GM23248 (cell line): ENCODE measurements at regions not wholly inside any gene's neighbourhood (a gene's known extent, or its start where the extent isn't known, plus 50 kb on each side); places are given as distances from the start of the nearest gene placed in this dataset.

Source experiments
- DNase-seq: peaks from one replicate; pipeline ENCODE4 v3.0.0-alpha.2; 2015
- H2AFZ ChIP-seq: fragments of 200-600 bp; sonication (generic); 2 replicates; pipeline ENCODE4 v1.6.1; 2016; ENCODE audit warnings: antibody characterized with exemption
- H3F3A ChIP-seq: fragments of 200-600 bp; sonication (generic); 2 replicates; pipeline ENCODE4 v1.6.1; 2016; ENCODE audit warnings: mild to moderate bottlenecking, antibody characterized with exemption, mixed run types; ENCODE audit not compliant: insufficient read depth
- H3K27ac ChIP-seq: fragments of 200-600 bp; sonication (generic); 2 replicates; pipeline ENCODE4 v1.5.1; 2016; ENCODE audit warnings: mild to moderate bottlenecking
- H3K27me3 ChIP-seq: fragments of 200-600 bp; sonication (generic); replicated peaks from 2 replicates; pipeline ENCODE4 v1.6.1; 2016; ENCODE audit warnings: mild to moderate bottlenecking; ENCODE audit not compliant: insufficient read depth
- H3K36me3 ChIP-seq: fragments of 200-600 bp; sonication (generic); 2 replicates; pipeline ENCODE4 v1.6.1; 2016; ENCODE audit warnings: low read depth, mild to moderate bottlenecking
- H3K4me1 ChIP-seq: fragments of 200-600 bp; sonication (generic); 2 replicates; pipeline ENCODE4 v1.6.1; 2016; ENCODE audit warnings: mild to moderate bottlenecking; ENCODE audit not compliant: insufficient read depth
- H3K4me2 ChIP-seq: fragments of 200-600 bp; sonication (generic); one replicate; pipeline ENCODE4 v1.6.1; 2016; ENCODE audit warnings: mild to moderate bottlenecking; ENCODE audit not compliant: unreplicated experiment
- H3K4me3 ChIP-seq: fragments of 200-600 bp; sonication (generic); 2 replicates; pipeline ENCODE4 v1.5.1; 2016; ENCODE audit warnings: mild to moderate bottlenecking
- H3K79me2 ChIP-seq: fragments of 200-600 bp; sonication (generic); 2 replicates; pipeline ENCODE4 v1.6.1; 2016; ENCODE audit warnings: mild to moderate bottlenecking; ENCODE audit not compliant: insufficient read depth
- H3K9ac ChIP-seq: fragments of 200-600 bp; sonication (generic); 2 replicates; pipeline ENCODE4 v1.6.1; 2016; ENCODE audit warnings: mild to moderate bottlenecking
- H3K9me2 ChIP-seq: fragments of 200-600 bp; sonication (generic); 2 replicates; pipeline ENCODE4 v1.6.1; 2016; ENCODE audit warnings: mixed run types, mild to moderate bottlenecking, moderate library complexity; ENCODE audit not compliant: insufficient read depth
- H3K9me3 ChIP-seq: fragments of 200-600 bp; sonication (generic); one replicate; pipeline ENCODE4 v1.6.1; 2017; ENCODE audit warnings: low read depth
- H4K20me1 ChIP-seq: fragments of 200-600 bp; sonication (generic); 2 replicates; pipeline ENCODE4 v1.6.0; 2016; ENCODE audit not compliant: insufficient read depth
- EZH2 ChIP-seq: fragments of 200-600 bp; sonication (generic); IDR thresholded peaks from 2 replicates; pipeline ENCODE4 v1.6.1; 2018; ENCODE audit warnings: antibody characterized with exemption, mild to moderate bottlenecking; ENCODE audit not compliant: insufficient read depth, poor library complexity, severe bottlenecking
- EZH2phosphoT487 ChIP-seq: fragments of 200-600 bp; sonication (generic); IDR thresholded peaks from 2 replicates; pipeline ENCODE4 v1.6.1; 2018; ENCODE audit warnings: antibody characterized with exemption, moderate library complexity, mild to moderate bottlenecking, low read depth; ENCODE audit not compliant: insufficient read depth
- WGBS, 2 experiments: methylation state at CpG; one replicate each; pipeline ENCODE4 v1.1.6; 2015 to 2017; ENCODE audit warnings: low lambda C conversion rate in 2 of 2, low coverage in 1 of 2; ENCODE audit errors: missing lambda C conversion rate in 2 of 2; 5-methylcytosine and 5-hydroxymethylcytosine counted together
- in situ Hi-C: fragments of 300-500 bp; cut with MboI; formaldehyde crosslinking; loops from 2 replicates; pipeline ENCODE4 v1.15.0; 2020

GRCh38 chr7:25946181-25946580 lies 205.8 kb upstream of the NFE2L3 start:
- H3K4me3 ChIP-seq: no peak overlapping the region
- no peaks in the 10 kb centered on the region for H3K79me2 ChIP-seq
- H3K27me3 ChIP-seq: no peaks in the 10 kb centered on the region
- WGBS, 2 experiments: 66 to 68% methylated on average over 4 of the region's 4 CpGs
- no peak for TF ChIP-seq EZH2phosphoT487
- H2AFZ ChIP-seq: no peak overlapping the region
- H3K4me1 ChIP-seq: peaks cover 4% of the 10 kb centered on the region; the same call in 1 of the 2 replicates
- H3K9me3 ChIP-seq: no peaks in the 10 kb centered on the region
- DNase-seq: no peak
- no peaks in the 10 kb centered on the region for H3K36me3 ChIP-seq
- no peaks in the 10 kb centered on the region for H4K20me1 ChIP-seq
- no peaks in the 10 kb centered on the region for H3F3A ChIP-seq
- no peak overlapping the region for H3K27ac ChIP-seq
- H3K4me2 ChIP-seq: no peak overlapping the region
- H3K9me2 ChIP-seq: no peaks in the 10 kb centered on the region
- in situ Hi-C loops: no loop called here
- no peak overlapping the region for H3K9ac ChIP-seq

- 75 to 77% methylated on average over 13 of the region's 13 CpGs for WGBS, 2 experiments
- H3K27ac ChIP-seq: no peak overlapping the region
- no peaks in the 10 kb centered on the region for H3K79me2 ChIP-seq
- no peak overlapping the region for H3K9ac ChIP-seq
- TF ChIP-seq EZH2 (no peak), EZH2phosphoT487 (no peak)
- no peaks in the 10 kb centered on the region for H3K27me3 ChIP-seq
- in situ Hi-C loops: no loop called here
- H3K9me3 ChIP-seq: no peaks in the 10 kb centered on the region
- DNase-seq: no peak
- H2AFZ ChIP-seq: no peak overlapping the region
- no peaks in the 10 kb centered on the region for H3F3A ChIP-seq
- no peak overlapping the region for H3K4me2 ChIP-seq
- no peaks in the 10 kb centered on the region for H3K36me3 ChIP-seq
- H3K4me3 ChIP-seq: no peak overlapping the region
- no peaks in the 10 kb centered on the region for H4K20me1 ChIP-seq
- H3K4me1 ChIP-seq: peaks cover 4% of the 10 kb centered on the region; the same call in 1 of the 2 replicates
- H3K9me2 ChIP-seq: no peaks in the 10 kb centered on the region
Observed at GRCh38 chr7:25947669-25948516, 204.1 kb upstream of the NFE2L3 start.

GRCh38 chr7:25949736-25950487 lies 202.1 kb upstream of the NFE2L3 start:
- peaks cover 4% of the 10 kb centered on the region; the same call in 1 of the 2 replicates for H3K4me1 ChIP-seq
- H3K4me3 ChIP-seq: peak overlapping the region; percentile 78
- peak overlapping the region; percentile 89 for H3K4me2 ChIP-seq
- H3K9me3 ChIP-seq: no peaks in the 10 kb centered on the region
- H2AFZ ChIP-seq: peak overlapping the region; percentile 84
- DNase-seq: peak; percentile 33
- H3K9me2 ChIP-seq: no peaks in the 10 kb centered on the region
- peak overlapping the region; percentile 82 for H3K9ac ChIP-seq
- no peak overlapping the region for H3K27ac ChIP-seq
- no peaks in the 10 kb centered on the region for H3K36me3 ChIP-seq
- TF ChIP-seq EZH2 (no peak), EZH2phosphoT487 (no peak)
- H3K79me2 ChIP-seq: no peaks in the 10 kb centered on the region
- no peaks in the 10 kb centered on the region for H3F3A ChIP-seq
- WGBS, 2 experiments: 10% methylated on average over 32 of the region's 32 CpGs
- in situ Hi-C loops: no loop called here
- no peaks in the 10 kb centered on the region for H3K27me3 ChIP-seq
- H4K20me1 ChIP-seq: no peaks in the 10 kb centered on the region

- in situ Hi-C loops: no loop called here
Observed at GRCh38 chr7:25950488-25951413, 201.2 kb upstream of the NFE2L3 start.

More at GRCh38 chr7:25950488-25951413, 201.2 kb upstream of the NFE2L3 start:
- H2AFZ ChIP-seq: peak overlapping the region; percentile 84
- no peaks in the 10 kb centered on the region for H3F3A ChIP-seq
- peak; percentile 89 for DNase-seq
- H4K20me1 ChIP-seq: no peaks in the 10 kb centered on the region
- no peaks in the 10 kb centered on the region for H3K9me3 ChIP-seq
- H3K4me1 ChIP-seq: peaks cover 4% of the 10 kb centered on the region; the same call in 1 of the 2 replicates
- H3K9ac ChIP-seq: peak overlapping the region; percentile 82
- H3K27ac ChIP-seq: no peak overlapping the region
- H3K36me3 ChIP-seq: no peaks in the 10 kb centered on the region
- H3K4me3 ChIP-seq: peak overlapping the region; percentile 78
- TF ChIP-seq EZH2phosphoT487: no peak
- no peak for TF ChIP-seq EZH2
- peak overlapping the region; percentile 89 for H3K4me2 ChIP-seq
- 0 out of 2 replicates have a peak, but pooled peaks cover 3% of the 10 kb centered on the region for H3K27me3 ChIP-seq
- WGBS, 2 experiments: 0 to 3% methylated on average over 47 to 78 of the region's 86 CpGs
- H3K9me2 ChIP-seq: no peaks in the 10 kb centered on the region
- H3K79me2 ChIP-seq: no peaks in the 10 kb centered on the region
